RPMI8226 (cell line): ENCODE measurements at regions not wholly inside any gene's neighbourhood (a gene's known extent, or its start where the extent isn't known, plus 50 kb on each side); places are given as distances from the start of the nearest gene placed in this dataset.

Experiments used
- DNase-seq: peaks from one replicate; pipeline ENCODE4 v3.0.0-alpha.2; 2015

GRCh38 chr1:232474826-232475225, 155.1 kb downstream of the SIPA1L2 start:
- no peak for DNase-seq

- DNase-seq = no peak
Measured at GRCh38 chr1:232473900-232474299, 156.0 kb downstream of the SIPA1L2 start.

- DNase-seq = peak; percentile 60
Measured at GRCh38 chr1:232473324-232473723, 156.6 kb downstream of the SIPA1L2 start.

GRCh38 chr1:232472485-232473041, 157.4 kb downstream of the SIPA1L2 start:
- DNase-seq = no peak

- no peak for DNase-seq
Measured at GRCh38 chr1:232471250-232471649, 158.7 kb downstream of the SIPA1L2 start.

- no peak for DNase-seq
Measured at GRCh38 chr1:232470711-232471110, 159.2 kb downstream of the SIPA1L2 start.

- no peak for DNase-seq
Measured at GRCh38 chr1:232468249-232468648, 161.7 kb downstream of the SIPA1L2 start.

- no peak for DNase-seq
Measured at GRCh38 chr1:232467073-232467760, 162.7 kb downstream of the SIPA1L2 start.

- no peak for DNase-seq
Measured at GRCh38 chr1:232464325-232464724, 165.6 kb downstream of the SIPA1L2 start.

- DNase-seq = no peak
Measured at GRCh38 chr1:232463225-232463624, 166.7 kb downstream of the SIPA1L2 start.

GRCh38 chr1:232462213-232462612, 167.7 kb downstream of the SIPA1L2 start:
- peak; percentile 65 for DNase-seq

- DNase-seq = no peak
Measured at GRCh38 chr1:232459826-232460225, 170.1 kb downstream of the SIPA1L2 start.

GRCh38 chr1:232459087-232459486, 170.8 kb downstream of the SIPA1L2 start:
- DNase-seq = no peak

GRCh38 chr1:232457595-232457994, 172.3 kb downstream of the SIPA1L2 start:
- peak; percentile 83 for DNase-seq

GRCh38 chr1:232456714-232457113, 173.2 kb downstream of the SIPA1L2 start:
- peak; percentile 30 for DNase-seq

GRCh38 chr1:232454227-232454886, 175.6 kb downstream of the SIPA1L2 start:
- no peak for DNase-seq

- DNase-seq = no peak
Measured at GRCh38 chr1:232452736-232453440, 177.0 kb downstream of the SIPA1L2 start.

- DNase-seq = no peak
Measured at GRCh38 chr1:232452117-232452516, 177.8 kb downstream of the SIPA1L2 start.

- DNase-seq = no peak
Measured at GRCh38 chr1:232451506-232451905, 178.4 kb downstream of the SIPA1L2 start.

GRCh38 chr1:232450615-232451014, 179.3 kb downstream of the SIPA1L2 start:
- DNase-seq = no peak

- peak; percentile 79 for DNase-seq
Measured at GRCh38 chr1:232447125-232447524, 182.8 kb downstream of the SIPA1L2 start.

- DNase-seq = no peak
Measured at GRCh38 chr1:232445361-232446106, 184.4 kb downstream of the SIPA1L2 start.

GRCh38 chr1:232443372-232443771, 186.6 kb downstream of the SIPA1L2 start:
- no peak for DNase-seq
